ENCODE measurements at regions not wholly inside any gene's neighbourhood (a gene's known extent, or its start where the extent isn't known, plus 50 kb on each side); places are given as distances from the start of the nearest gene placed in this dataset.

DNA sequence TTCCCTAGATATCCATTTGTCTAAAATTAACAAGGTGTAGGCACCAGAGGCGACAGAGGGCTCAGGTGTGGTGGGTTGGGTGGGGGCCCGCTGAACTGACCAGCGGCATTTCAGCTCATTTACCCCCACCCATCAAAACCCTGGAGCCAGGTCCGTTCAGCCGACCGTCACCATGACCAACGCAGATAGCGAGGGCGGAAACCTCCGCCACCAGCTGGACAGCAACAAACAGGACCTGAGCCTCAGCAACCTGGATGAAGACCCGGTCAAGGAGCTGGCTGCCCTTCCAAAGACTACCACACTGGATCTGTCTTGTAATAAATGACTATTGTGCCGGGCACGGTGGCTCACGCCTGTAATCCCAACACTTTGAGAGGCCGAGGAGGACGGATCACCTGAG is 120.8 kb upstream of the LGSN start:
- Histone ChIP-seq H3K4me1 (ENCODE audit: control insufficient read depth in 5 of 5, insufficient read depth in 5 of 5, low read length in 5 of 5) (no peaks in the 10 kb centered on the region), H3K27me3 (ENCODE audit: control insufficient read depth in 5 of 5, insufficient read depth in 4 of 5, low read length in 5 of 5) (no peaks in the 10 kb centered on the region), H3K27ac (ENCODE audit: low read depth, low read length) (no peak overlapping the region), H3K9ac (ENCODE audit: low read length in 5 of 5) (no peak overlapping the region), H3K36me3 (ENCODE audit: control insufficient read depth in 5 of 5, insufficient read depth in 5 of 5, low read length in 5 of 5) (no peaks in the 10 kb centered on the region), H3K4me3 (ENCODE audit: low read depth in 1 of 5, low read length in 5 of 5) (no peak overlapping the region), H3K9me3 (ENCODE audit: control insufficient read depth in 5 of 5, low read length in 5 of 5) (no peaks in the 10 kb centered on the region)

DNA sequence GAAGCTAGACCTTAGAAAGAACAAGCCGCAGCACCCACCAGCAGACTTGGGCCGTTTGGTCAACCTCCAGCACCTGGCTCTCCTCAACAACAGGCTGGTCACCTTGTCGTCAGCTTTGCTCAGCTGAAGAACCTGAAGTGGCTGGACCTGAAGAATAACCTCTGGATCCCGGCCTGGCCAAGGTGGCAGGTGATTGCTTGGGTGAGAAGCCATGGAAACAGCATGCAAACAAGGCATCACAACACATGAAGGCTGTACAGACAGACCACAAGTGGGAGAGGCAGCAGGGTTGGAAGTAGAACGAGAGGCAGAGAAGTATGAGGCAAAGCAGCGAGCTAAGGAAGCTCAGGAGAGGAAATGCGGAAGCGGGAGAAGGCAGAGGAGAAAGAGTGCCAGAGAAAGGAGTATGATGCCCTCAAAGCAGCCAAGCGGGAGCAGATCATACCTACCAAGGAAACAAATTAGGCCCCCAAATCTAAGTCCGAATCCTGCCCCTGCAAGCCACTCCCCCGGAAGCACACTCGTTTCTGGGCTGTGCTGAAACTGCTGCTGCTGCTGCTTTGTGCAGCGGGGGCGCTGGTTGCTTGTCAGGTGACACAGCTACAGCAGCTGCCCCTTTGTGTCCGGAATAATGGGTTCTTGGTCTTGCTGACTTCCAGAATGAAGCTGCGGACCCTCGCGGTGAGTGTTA is 121.6 kb upstream of the LGSN start:
- no peak overlapping the region for H3K27ac ChIP-seq (ENCODE audit: low read depth, low read length)
- H3K9me3 ChIP-seq (ENCODE audit: control insufficient read depth in 5 of 5, low read length in 5 of 5), result no peaks in the 10 kb centered on the region
- no peaks in the 10 kb centered on the region for H3K27me3 ChIP-seq (ENCODE audit: control insufficient read depth in 5 of 5, insufficient read depth in 4 of 5, low read length in 5 of 5)
- H3K36me3 ChIP-seq (ENCODE audit: control insufficient read depth in 5 of 5, insufficient read depth in 5 of 5, low read length in 5 of 5), result no peaks in the 10 kb centered on the region
- no peak overlapping the region for H3K9ac ChIP-seq (ENCODE audit: low read length in 5 of 5)
- H3K4me3 ChIP-seq (ENCODE audit: low read depth in 1 of 5, low read length in 5 of 5), result no peak overlapping the region
- no peaks in the 10 kb centered on the region for H3K4me1 ChIP-seq (ENCODE audit: control insufficient read depth in 5 of 5, insufficient read depth in 5 of 5, low read length in 5 of 5)

DNA sequence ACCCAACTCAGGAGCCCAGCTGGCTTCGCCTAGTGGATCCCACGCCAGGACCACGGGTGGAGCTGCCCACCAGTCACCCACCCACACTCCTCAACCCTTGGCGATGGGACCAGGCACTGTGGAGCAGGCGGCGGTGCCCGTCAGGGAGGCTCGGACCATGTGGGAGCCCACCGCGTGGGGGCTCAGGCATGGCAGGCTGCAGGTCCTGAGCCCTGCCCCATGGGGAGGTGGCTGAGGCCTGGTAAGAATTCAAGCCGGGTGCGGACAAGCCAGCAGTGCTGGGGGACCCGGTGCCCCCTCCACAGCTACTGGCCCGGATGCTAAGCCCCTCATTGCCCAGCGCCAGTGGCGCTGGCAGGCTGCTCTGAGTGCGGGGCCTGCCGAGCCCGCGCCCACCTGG is 123.1 kb upstream of the LGSN start:
- Histone ChIP-seq H3K27me3 (ENCODE audit: control insufficient read depth in 5 of 5, insufficient read depth in 4 of 5, low read length in 5 of 5) (no peaks in the 10 kb centered on the region), H3K9me3 (ENCODE audit: control insufficient read depth in 5 of 5, low read length in 5 of 5) (no peaks in the 10 kb centered on the region), H3K4me1 (ENCODE audit: control insufficient read depth in 5 of 5, insufficient read depth in 5 of 5, low read length in 5 of 5) (no peaks in the 10 kb centered on the region), H3K36me3 (ENCODE audit: control insufficient read depth in 5 of 5, insufficient read depth in 5 of 5, low read length in 5 of 5) (no peaks in the 10 kb centered on the region), H3K27ac (ENCODE audit: low read depth, low read length) (no peak overlapping the region), H3K4me3 (ENCODE audit: low read depth in 1 of 5, low read length in 5 of 5) (no peak overlapping the region), H3K9ac (ENCODE audit: low read length in 5 of 5) (no peak overlapping the region)

DNA sequence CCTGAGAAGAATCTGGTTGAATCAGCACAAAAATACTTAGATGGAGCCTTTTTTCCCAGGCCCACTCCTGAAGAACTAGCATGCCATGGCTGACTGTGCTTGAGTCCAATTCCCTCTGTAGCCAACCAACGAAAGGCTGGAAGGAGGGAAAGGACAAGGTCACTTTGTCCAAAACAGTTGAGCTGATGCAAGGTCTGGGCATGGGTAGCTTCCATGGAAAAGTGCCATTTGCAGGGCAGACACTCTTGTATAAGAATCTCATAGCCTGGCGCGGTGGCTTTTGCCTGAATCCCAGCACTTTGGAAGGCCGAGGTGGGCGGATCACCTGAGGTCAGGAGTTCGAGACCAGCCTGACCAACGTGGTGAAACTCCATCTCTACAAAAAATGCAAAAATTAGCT is 125.0 kb upstream of the LGSN start:
- no peaks in the 10 kb centered on the region for H3K27me3 ChIP-seq (ENCODE audit: control insufficient read depth in 5 of 5, insufficient read depth in 4 of 5, low read length in 5 of 5)
- no peak overlapping the region for H3K27ac ChIP-seq (ENCODE audit: low read depth, low read length)
- no peaks in the 10 kb centered on the region for H3K36me3 ChIP-seq (ENCODE audit: control insufficient read depth in 5 of 5, insufficient read depth in 5 of 5, low read length in 5 of 5)
- H3K4me3 ChIP-seq (ENCODE audit: low read depth in 1 of 5, low read length in 5 of 5), result no peak overlapping the region
- no peaks in the 10 kb centered on the region for H3K4me1 ChIP-seq (ENCODE audit: control insufficient read depth in 5 of 5, insufficient read depth in 5 of 5, low read length in 5 of 5)
- H3K9ac ChIP-seq (ENCODE audit: low read length in 5 of 5), result no peak overlapping the region
- no peaks in the 10 kb centered on the region for H3K9me3 ChIP-seq (ENCODE audit: control insufficient read depth in 5 of 5, low read length in 5 of 5)

DNA sequence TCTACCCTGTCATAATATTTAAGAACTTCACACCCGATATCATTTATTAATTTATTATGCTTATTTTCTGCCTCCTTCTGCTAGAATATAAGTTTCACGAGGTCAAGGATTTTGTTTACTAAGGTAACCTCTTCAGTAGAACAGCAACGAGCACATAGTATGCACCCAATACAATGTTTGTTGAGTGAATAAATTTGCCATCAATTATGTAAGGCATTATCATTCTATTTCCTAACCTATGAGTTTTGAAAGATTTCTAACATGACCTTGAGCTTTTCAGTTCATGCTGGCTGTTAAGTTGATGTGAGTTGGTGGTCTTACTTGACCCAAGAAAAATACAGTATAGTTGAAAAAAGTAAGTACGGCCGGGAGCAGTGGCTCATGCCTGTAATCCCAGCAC is 125.9 kb upstream of the LOC128125822 start:
- Histone ChIP-seq H3K9ac (ENCODE audit: low read length in 5 of 5) (no peak overlapping the region), H3K4me3 (ENCODE audit: low read depth in 1 of 5, low read length in 5 of 5) (no peak overlapping the region), H3K27me3 (ENCODE audit: control insufficient read depth in 5 of 5, insufficient read depth in 4 of 5, low read length in 5 of 5) (no peaks in the 10 kb centered on the region), H3K9me3 (ENCODE audit: control insufficient read depth in 5 of 5, low read length in 5 of 5) (no peaks in the 10 kb centered on the region), H3K4me1 (ENCODE audit: control insufficient read depth in 5 of 5, insufficient read depth in 5 of 5, low read length in 5 of 5) (no peaks in the 10 kb centered on the region), H3K36me3 (ENCODE audit: control insufficient read depth in 5 of 5, insufficient read depth in 5 of 5, low read length in 5 of 5) (no peaks in the 10 kb centered on the region), H3K27ac (ENCODE audit: low read depth, low read length) (no peak overlapping the region)

DNA sequence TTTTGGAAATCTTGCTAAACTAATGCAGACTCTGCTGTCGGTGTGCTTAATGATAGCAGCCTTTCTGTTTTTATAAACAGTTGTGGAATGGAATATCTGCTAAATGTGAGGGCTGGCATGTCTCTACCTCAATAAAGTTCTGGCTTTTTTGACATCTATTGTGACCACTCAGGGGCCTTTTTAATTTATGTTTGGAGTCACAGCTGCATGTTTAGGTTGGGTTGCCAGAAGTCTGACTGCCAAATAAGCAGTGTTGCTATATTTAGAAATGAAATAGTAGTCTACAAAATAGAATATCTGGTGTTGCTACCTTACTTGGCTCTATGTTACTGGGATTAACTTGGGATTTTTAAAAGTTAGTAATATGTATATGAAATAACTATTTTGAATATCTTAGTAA is 125.1 kb upstream of the LOC128125822 start:
- no peaks in the 10 kb centered on the region for H3K27me3 ChIP-seq (ENCODE audit: control insufficient read depth in 5 of 5, insufficient read depth in 4 of 5, low read length in 5 of 5)
- H3K36me3 ChIP-seq (ENCODE audit: control insufficient read depth in 5 of 5, insufficient read depth in 5 of 5, low read length in 5 of 5), result no peaks in the 10 kb centered on the region
- H3K27ac ChIP-seq (ENCODE audit: low read depth, low read length), result no peak overlapping the region
- no peaks in the 10 kb centered on the region for H3K4me1 ChIP-seq (ENCODE audit: control insufficient read depth in 5 of 5, insufficient read depth in 5 of 5, low read length in 5 of 5)
- no peaks in the 10 kb centered on the region for H3K9me3 ChIP-seq (ENCODE audit: control insufficient read depth in 5 of 5, low read length in 5 of 5)
- no peak overlapping the region for H3K4me3 ChIP-seq (ENCODE audit: low read depth in 1 of 5, low read length in 5 of 5)
- H3K9ac ChIP-seq (ENCODE audit: low read length in 5 of 5), result no peak overlapping the region

DNA sequence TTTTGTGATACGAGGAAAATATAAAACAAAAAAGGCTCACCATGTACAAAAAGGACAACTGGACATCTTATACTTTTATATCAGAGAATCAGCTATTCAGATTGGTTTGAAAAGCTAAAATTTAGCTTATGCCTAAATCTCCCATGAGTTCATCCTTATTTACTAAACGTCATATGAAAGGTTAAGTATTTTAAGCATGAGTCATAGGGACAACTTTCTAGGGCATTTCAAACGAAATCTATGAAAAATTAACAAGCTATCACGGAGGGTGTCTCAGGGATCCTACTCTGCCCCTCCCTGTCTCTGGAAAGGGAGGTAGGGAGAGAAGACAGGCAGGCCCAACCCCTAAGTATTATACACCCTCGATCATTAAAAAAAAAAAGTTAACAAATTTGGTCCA is 124.1 kb upstream of the LOC128125822 start:
- no peaks in the 10 kb centered on the region for H3K27me3 ChIP-seq (ENCODE audit: control insufficient read depth in 5 of 5, insufficient read depth in 4 of 5, low read length in 5 of 5)
- H3K36me3 ChIP-seq (ENCODE audit: control insufficient read depth in 5 of 5, insufficient read depth in 5 of 5, low read length in 5 of 5), result no peaks in the 10 kb centered on the region
- H3K27ac ChIP-seq (ENCODE audit: low read depth, low read length), result no peak overlapping the region
- H3K4me1 ChIP-seq (ENCODE audit: control insufficient read depth in 5 of 5, insufficient read depth in 5 of 5, low read length in 5 of 5), result no peaks in the 10 kb centered on the region
- no peak overlapping the region for H3K4me3 ChIP-seq (ENCODE audit: low read depth in 1 of 5, low read length in 5 of 5)
- H3K9me3 ChIP-seq (ENCODE audit: control insufficient read depth in 5 of 5, low read length in 5 of 5), result no peaks in the 10 kb centered on the region
- no peak overlapping the region for H3K9ac ChIP-seq (ENCODE audit: low read length in 5 of 5)

DNA sequence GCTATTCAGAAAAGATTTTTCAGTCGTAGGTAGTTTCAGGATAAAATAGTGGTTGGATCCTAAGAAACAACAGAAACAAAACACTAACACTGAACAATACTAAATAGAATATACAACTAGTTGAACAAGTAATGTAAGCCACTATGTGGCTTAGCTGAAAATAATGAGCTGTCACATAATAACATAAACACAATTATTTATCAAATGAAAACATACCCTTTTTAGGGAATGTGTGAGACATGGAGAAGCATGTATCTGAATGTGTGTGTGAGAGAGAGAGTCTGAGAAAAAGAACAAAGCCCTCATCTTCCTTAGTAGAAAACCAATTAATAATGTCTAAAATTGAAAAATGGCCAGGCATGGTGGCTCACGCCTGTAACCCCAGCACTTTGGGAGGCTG is 122.6 kb upstream of the LOC128125822 start:
- Histone ChIP-seq H3K9me3 (ENCODE audit: control insufficient read depth in 5 of 5, low read length in 5 of 5) (no peaks in the 10 kb centered on the region), H3K27ac (ENCODE audit: low read depth, low read length) (no peak overlapping the region), H3K27me3 (ENCODE audit: control insufficient read depth in 5 of 5, insufficient read depth in 4 of 5, low read length in 5 of 5) (no peaks in the 10 kb centered on the region), H3K9ac (ENCODE audit: low read length in 5 of 5) (no peak overlapping the region), H3K4me1 (ENCODE audit: control insufficient read depth in 5 of 5, insufficient read depth in 5 of 5, low read length in 5 of 5) (no peaks in the 10 kb centered on the region), H3K4me3 (ENCODE audit: low read depth in 1 of 5, low read length in 5 of 5) (no peak overlapping the region), H3K36me3 (ENCODE audit: control insufficient read depth in 5 of 5, insufficient read depth in 5 of 5, low read length in 5 of 5) (no peaks in the 10 kb centered on the region)

DNA sequence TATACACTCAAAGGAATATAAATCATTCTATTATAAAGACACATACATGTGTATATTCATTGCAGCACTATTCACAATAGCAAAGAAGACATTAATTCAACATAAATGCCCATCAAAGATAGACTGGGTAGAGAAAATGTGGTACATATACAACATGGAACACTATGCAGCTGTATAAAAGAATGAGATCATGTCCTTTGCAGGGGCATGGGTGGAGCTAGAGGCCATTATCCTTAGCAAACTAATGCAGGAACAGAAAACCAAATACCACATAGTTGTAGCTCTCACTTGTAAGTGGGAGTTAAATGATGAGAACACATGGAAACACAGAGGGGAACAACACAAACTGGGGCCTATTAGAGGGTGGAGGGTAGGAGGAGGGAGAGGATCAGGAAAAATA is 121.0 kb upstream of the LOC128125822 start:
- no peak overlapping the region for H3K9ac ChIP-seq (ENCODE audit: low read length in 5 of 5)

DNA sequence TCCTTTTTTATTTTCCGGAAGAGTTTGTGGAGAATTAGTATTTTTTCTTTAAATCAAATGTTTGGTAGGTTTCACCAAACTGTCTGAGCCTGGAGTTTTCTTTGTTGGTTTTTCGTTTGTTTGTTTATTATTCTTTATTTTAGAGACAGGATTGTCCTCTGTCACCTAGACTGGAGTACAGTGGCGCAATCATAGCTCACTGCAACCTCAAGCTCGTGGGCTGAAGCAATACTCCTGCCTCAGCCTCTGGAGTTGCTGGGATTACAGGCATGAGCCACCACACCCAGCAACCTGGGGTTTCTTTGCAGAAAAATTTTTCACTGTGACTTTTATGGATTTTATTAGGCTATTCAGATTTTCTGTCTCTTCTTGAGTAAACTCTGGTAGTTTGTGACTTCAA is 120.2 kb upstream of the LOC128125822 start:
- Histone ChIP-seq H3K9ac (ENCODE audit: low read length in 5 of 5) (no peak overlapping the region), H3K9me3 (ENCODE audit: control insufficient read depth in 5 of 5, low read length in 5 of 5) (no peaks in the 10 kb centered on the region), H3K36me3 (ENCODE audit: control insufficient read depth in 5 of 5, insufficient read depth in 5 of 5, low read length in 5 of 5) (no peaks in the 10 kb centered on the region), H3K27me3 (ENCODE audit: control insufficient read depth in 5 of 5, insufficient read depth in 4 of 5, low read length in 5 of 5) (no peaks in the 10 kb centered on the region), H3K27ac (ENCODE audit: low read depth, low read length) (no peak overlapping the region), H3K4me3 (ENCODE audit: low read depth in 1 of 5, low read length in 5 of 5) (no peak overlapping the region), H3K4me1 (ENCODE audit: control insufficient read depth in 5 of 5, insufficient read depth in 5 of 5, low read length in 5 of 5) (no peaks in the 10 kb centered on the region)

More for the DNA sequence above, 121.0 kb upstream of the LOC128125822 start:
- Histone ChIP-seq H3K4me3 (ENCODE audit: low read depth in 1 of 5, low read length in 5 of 5) (no peak overlapping the region), H3K9me3 (ENCODE audit: control insufficient read depth in 5 of 5, low read length in 5 of 5) (no peaks in the 10 kb centered on the region), H3K27ac (ENCODE audit: low read depth, low read length) (no peak overlapping the region), H3K4me1 (ENCODE audit: control insufficient read depth in 5 of 5, insufficient read depth in 5 of 5, low read length in 5 of 5) (no peaks in the 10 kb centered on the region), H3K27me3 (ENCODE audit: control insufficient read depth in 5 of 5, insufficient read depth in 4 of 5, low read length in 5 of 5) (no peaks in the 10 kb centered on the region), H3K36me3 (ENCODE audit: control insufficient read depth in 5 of 5, insufficient read depth in 5 of 5, low read length in 5 of 5) (no peaks in the 10 kb centered on the region)

DNA sequence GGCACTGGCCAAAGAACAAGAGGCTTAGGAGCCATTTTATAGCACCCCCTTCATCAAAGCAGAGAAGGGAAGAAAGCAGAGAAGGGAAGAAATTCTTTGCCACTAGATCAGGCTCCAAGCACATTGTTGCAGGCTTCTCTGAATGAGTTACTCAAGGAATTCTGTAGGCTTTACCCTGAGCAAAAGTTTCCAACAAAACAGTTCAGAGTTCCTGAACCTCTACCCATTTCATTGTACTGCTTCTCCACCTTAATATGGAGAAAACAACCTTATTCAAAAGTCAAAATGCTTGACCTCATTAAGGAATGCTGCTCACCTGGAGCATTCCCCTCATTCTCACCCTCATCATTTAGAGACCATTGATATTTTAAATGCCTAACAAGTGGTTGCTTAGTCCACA is 115.5 kb upstream of the LOC128125822 start:
- H3K27ac ChIP-seq (ENCODE audit: low read depth, low read length), result no peak overlapping the region
- no peaks in the 10 kb centered on the region for H3K9me3 ChIP-seq (ENCODE audit: control insufficient read depth in 5 of 5, low read length in 5 of 5)
- no peak overlapping the region for H3K4me3 ChIP-seq (ENCODE audit: low read depth in 1 of 5, low read length in 5 of 5)
- no peaks in the 10 kb centered on the region for H3K27me3 ChIP-seq (ENCODE audit: control insufficient read depth in 5 of 5, insufficient read depth in 4 of 5, low read length in 5 of 5)
- no peak overlapping the region for H3K9ac ChIP-seq (ENCODE audit: low read length in 5 of 5)
- H3K36me3 ChIP-seq (ENCODE audit: control insufficient read depth in 5 of 5, insufficient read depth in 5 of 5, low read length in 5 of 5), result no peaks in the 10 kb centered on the region
- no peaks in the 10 kb centered on the region for H3K4me1 ChIP-seq (ENCODE audit: control insufficient read depth in 5 of 5, insufficient read depth in 5 of 5, low read length in 5 of 5)
